ENCODE measurements at regions not wholly inside any gene's neighbourhood (a gene's known extent, or its start where the extent isn't known, plus 50 kb on each side); places are given as distances from the start of the nearest gene placed in this dataset.

DNA sequence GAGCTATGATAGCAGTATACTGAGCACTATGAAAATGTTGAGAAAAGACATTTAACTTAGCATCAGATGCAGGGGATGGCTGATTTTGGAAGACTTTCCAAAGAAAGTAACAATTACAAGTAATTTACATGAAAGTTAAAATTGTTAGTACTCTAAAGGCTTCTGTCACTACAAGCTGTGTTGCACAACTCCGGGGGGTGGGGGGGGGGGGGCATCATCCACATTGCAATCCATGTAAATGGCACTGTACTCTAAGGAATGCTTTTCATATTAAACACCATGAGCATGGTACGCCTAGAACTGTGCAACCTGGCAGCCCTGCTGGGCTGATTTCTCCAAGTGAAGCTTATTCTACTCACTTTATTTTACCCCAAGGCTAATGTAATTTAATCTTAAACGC is 363.4 kb downstream of the TMA16 start:
- TF ChIP-seq, protein P1, sequence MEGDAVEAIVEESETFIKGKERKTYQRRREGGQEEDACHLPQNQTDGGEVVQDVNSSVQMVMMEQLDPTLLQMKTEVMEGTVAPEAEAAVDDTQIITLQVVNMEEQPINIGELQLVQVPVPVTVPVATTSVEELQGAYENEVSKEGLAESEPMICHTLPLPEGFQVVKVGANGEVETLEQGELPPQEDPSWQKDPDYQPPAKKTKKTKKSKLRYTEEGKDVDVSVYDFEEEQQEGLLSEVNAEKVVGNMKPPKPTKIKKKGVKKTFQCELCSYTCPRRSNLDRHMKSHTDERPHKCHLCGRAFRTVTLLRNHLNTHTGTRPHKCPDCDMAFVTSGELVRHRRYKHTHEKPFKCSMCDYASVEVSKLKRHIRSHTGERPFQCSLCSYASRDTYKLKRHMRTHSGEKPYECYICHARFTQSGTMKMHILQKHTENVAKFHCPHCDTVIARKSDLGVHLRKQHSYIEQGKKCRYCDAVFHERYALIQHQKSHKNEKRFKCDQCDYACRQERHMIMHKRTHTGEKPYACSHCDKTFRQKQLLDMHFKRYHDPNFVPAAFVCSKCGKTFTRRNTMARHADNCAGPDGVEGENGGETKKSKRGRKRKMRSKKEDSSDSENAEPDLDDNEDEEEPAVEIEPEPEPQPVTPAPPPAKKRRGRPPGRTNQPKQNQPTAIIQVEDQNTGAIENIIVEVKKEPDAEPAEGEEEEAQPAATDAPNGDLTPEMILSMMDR (IDR thresholded peaks at IDR 0.05): no peak
- no peak for TF ChIP-seq ZFX (IDR thresholded peaks at IDR 0.05; ENCODE audit: borderline replicate concordance)

All from 22Rv1 (cell line).